IMR-90 (cell line): ENCODE measurements at regions not wholly inside any gene's neighbourhood (a gene's known extent, or its start where the extent isn't known, plus 50 kb on each side); places are given as distances from the start of the nearest gene placed in this dataset.

Experiments
- ATAC-seq: fragments of 200-7000 bp; cut with Tn5 transposase; 2 replicates; pipeline ENCODE4 v1.9.1; 2020; ENCODE audit warnings: low read depth, mild to moderate bottlenecking, moderate library complexity
- BruUV-seq: library from RNA; stranded (reverse); fragments of 400-500 nt; replicated peaks from 2 replicates; lab custom pipeline; 2021; lab: Mats Ljungman, UMichigan
- CTCF ChIA-PET: fragments of 300-600 bp; formaldehyde crosslinking; extraction: SDS; loops from one replicate; lab custom pipeline; 2021; ENCODE audit warnings: antibody characterized with exemption; lab: Yijun Ruan, JAX
- POLR2A ChIA-PET: fragments of 300-600 bp; sonication (Branson Sonifier 250); formaldehyde crosslinking; loops from one replicate; lab custom pipeline; 2022; ENCODE audit warnings: antibody characterized with exemption; ENCODE audit not compliant: unreplicated experiment; lab: Charles Lee
- DNase-seq: peaks from one replicate; pipeline ENCODE4 v3.0.0; 2013
- H2AFZ ChIP-seq: replicated peaks from 2 replicates; pipeline ENCODE3; 2013; ENCODE audit warnings: low read length, mild to moderate bottlenecking; ENCODE audit not compliant: poor library complexity
- H2AK5ac ChIP-seq: 2 replicates; pipeline ENCODE4 v1.6.1; 2013; ENCODE audit warnings: low read depth, low read length, inconsistent platforms
- H2AK9ac ChIP-seq: replicated peaks from 2 replicates; pipeline ENCODE3; 2013; ENCODE audit warnings: mild to moderate bottlenecking, low read depth, low read length, moderate library complexity; ENCODE audit not compliant: poor library complexity
- H2BK120ac ChIP-seq: 2 replicates; pipeline ENCODE4 v1.6.1; 2013; ENCODE audit warnings: low read depth, low read length, inconsistent platforms
- H2BK15ac ChIP-seq: 3 replicates; pipeline ENCODE4 v1.6.1; 2013; ENCODE audit warnings: low read depth, low read length, inconsistent platforms
- H2BK20ac ChIP-seq: 2 replicates; pipeline ENCODE4 v1.6.1; 2013; ENCODE audit warnings: low read depth, mild to moderate bottlenecking, inconsistent platforms, low read length, moderate library complexity
- H2BK5ac ChIP-seq: 2 replicates; pipeline ENCODE4 v1.6.1; 2013; ENCODE audit warnings: mild to moderate bottlenecking, low read depth, low read length, inconsistent platforms; ENCODE audit not compliant: poor library complexity, severe bottlenecking
- H3K14ac ChIP-seq: replicated peaks from 2 replicates; pipeline ENCODE4 v1.6.1; 2013; ENCODE audit warnings: low read depth, low read length, inconsistent platforms
- H3K18ac ChIP-seq: 2 replicates; pipeline ENCODE4 v1.6.1; 2013; ENCODE audit warnings: low read depth, low read length, control low read depth
- H3K23ac ChIP-seq: 2 replicates; pipeline ENCODE4 v1.6.1; 2013; ENCODE audit warnings: low read depth, low read length, inconsistent platforms
- H3K27ac ChIP-seq: 2 replicates; pipeline ENCODE4 v1.5.1; 2013; ENCODE audit warnings: mild to moderate bottlenecking, control low read depth, low read length; ENCODE audit not compliant: insufficient read depth
- H3K27me3 ChIP-seq: 2 replicates; pipeline ENCODE4 v1.6.1; 2013; ENCODE audit warnings: low read length; ENCODE audit not compliant: control insufficient read depth, insufficient read depth
- H3K36me3 ChIP-seq: 2 replicates; pipeline ENCODE4 v1.6.1; 2013; ENCODE audit warnings: low read length, mixed read lengths; ENCODE audit not compliant: control insufficient read depth, insufficient read depth
- H3K4ac ChIP-seq: 2 replicates; pipeline ENCODE4 v1.6.1; 2013; ENCODE audit warnings: low read depth, low read length, inconsistent platforms
- H3K4me1 ChIP-seq: 2 replicates; pipeline ENCODE4 v1.6.1; 2013; ENCODE audit warnings: low read length, mixed read lengths; ENCODE audit not compliant: control insufficient read depth, insufficient read depth
- H3K4me2 ChIP-seq: 2 replicates; pipeline ENCODE4 v1.6.1; 2013; ENCODE audit warnings: low read depth, mild to moderate bottlenecking, control low read depth, low read length, moderate library complexity
- H3K4me3 ChIP-seq: 2 replicates; pipeline ENCODE4 v1.5.1; 2013; ENCODE audit warnings: low read depth, mild to moderate bottlenecking, control low read depth, low read length, moderate library complexity; ENCODE audit not compliant: insufficient read depth
- H3K56ac ChIP-seq: 2 replicates; pipeline ENCODE4 v1.6.1; 2013; ENCODE audit warnings: low read length, inconsistent platforms; ENCODE audit not compliant: insufficient read depth; ENCODE audit errors: extremely low read depth
- H3K79me1 ChIP-seq, 2 experiments: 2 replicates each; pipeline ENCODE4 v1.6.1; 2013; ENCODE audit warnings: low read length in 2 of 2, inconsistent platforms in 1 of 2, low read depth in 1 of 2
- H3K9ac ChIP-seq: 2 replicates; pipeline ENCODE4 v1.6.1; 2013; ENCODE audit warnings: low read depth, low read length, control low read depth
- H3K9me1 ChIP-seq: 2 replicates; pipeline ENCODE4 v1.6.1; 2013; ENCODE audit warnings: low read length, inconsistent platforms; ENCODE audit not compliant: insufficient read depth
- H3K9me3 ChIP-seq: 2 replicates; pipeline ENCODE4 v1.6.1; 2013; ENCODE audit warnings: low read length; ENCODE audit not compliant: control insufficient read depth, insufficient read depth
- H4K20me1 ChIP-seq: 2 replicates; pipeline ENCODE4 v1.6.1; 2013; ENCODE audit warnings: low read length, inconsistent platforms; ENCODE audit not compliant: insufficient read depth
- H4K5ac ChIP-seq: 2 replicates; pipeline ENCODE4 v1.6.1; 2013; ENCODE audit warnings: mild to moderate bottlenecking, low read depth, low read length, control low read depth
- H4K8ac ChIP-seq, 2 experiments: 2 replicates each; pipeline ENCODE4 v1.6.1; 2013; ENCODE audit warnings: low read depth in 2 of 2, low read length in 2 of 2, control low read depth in 1 of 2, inconsistent platforms in 1 of 2
- H4K91ac ChIP-seq: 2 replicates; pipeline ENCODE4 v1.6.1; 2013; ENCODE audit warnings: low read depth, low read length, inconsistent platforms; ENCODE audit not compliant: insufficient read depth
- MAFK ChIP-seq: IDR thresholded peaks from 2 replicates; pipeline ENCODE4 v1.6.1; 2012; ENCODE audit warnings: low read depth, low read length, improper control_type of control experiment
- RFX5 ChIP-seq: IDR thresholded peaks from 2 replicates; pipeline ENCODE4 v1.8.0; 2012; ENCODE audit warnings: low read depth, mild to moderate bottlenecking, low read length, moderate library complexity
- WGBS, 2 experiments: methylation state at CpG; one replicate each; pipeline versions ENCODE4 v1.1.5 to v1.1.7; 2013; ENCODE audit warnings: missing lambda C conversion rate in 2 of 2; ENCODE audit not compliant: insufficient read length in 1 of 2; ENCODE audit errors: extremely low coverage in 2 of 2; 5-methylcytosine and 5-hydroxymethylcytosine counted together
- dilution Hi-C: fragments of 300-500 bp; cut with HindIII; formaldehyde crosslinking; loops from one replicate; pipeline ENCODE4 v1.14.3; 2018; ENCODE audit warnings: low sequenced_read_pairs; ENCODE audit not compliant: unreplicated experiment
- in situ Hi-C: fragments of 300-500 bp; cut with MboI; formaldehyde crosslinking; loops from 3 replicates; pipeline ENCODE4 v1.14.3; 2019; ENCODE audit warnings: low sequenced_read_pairs, inconsistent platforms, mixed read lengths
- intact Hi-C: fragments of 100-400 bp; cut with micrococcal nuclease; formaldehyde crosslinking; loops from 2 replicates; pipeline ENCODE4 v1.10.0; 2022

DNA sequence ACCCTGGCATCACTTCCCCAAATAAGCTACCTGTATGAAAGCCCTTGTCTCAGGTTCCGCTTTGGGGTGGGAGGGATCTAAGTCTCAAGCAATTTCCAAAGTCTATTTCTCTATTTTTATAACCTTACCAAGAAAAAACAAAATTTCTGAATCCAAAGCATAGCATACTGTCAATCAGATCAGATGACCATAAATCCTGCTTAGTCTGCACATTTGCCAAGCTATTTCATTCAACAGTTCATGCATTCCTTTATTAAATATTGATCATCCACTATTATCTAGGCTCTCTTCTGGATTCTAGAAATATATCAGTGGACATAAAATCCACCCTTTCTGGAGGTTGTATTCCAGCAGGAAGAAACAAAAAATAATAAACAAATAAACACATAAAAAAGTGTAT, 263.5 kb upstream of the USP15 start:
- H3K9ac ChIP-seq: no peak overlapping the region
- no peaks in the 10 kb centered on the region; the same call in 1 of the 2 replicates for H3K9me3 ChIP-seq
- no peak overlapping the region for H2AK9ac ChIP-seq
- no peak overlapping the region for H3K4me3 ChIP-seq
- no peak overlapping the region for H3K18ac ChIP-seq
- in situ Hi-C loops (no loop called here), intact Hi-C loops (loop anchor here (10.0 kb wide), 1 partner anchor 1502 kb away; no protein-coding TSS in a partner anchor), dilution Hi-C loops (no loop called here)
- CTCF ChIA-PET: no interaction called here
- no peak overlapping the region for H3K4me2 ChIP-seq
- no peak overlapping the region for H4K91ac ChIP-seq
- H2BK120ac ChIP-seq: no peak overlapping the region
- H2BK5ac ChIP-seq: no peak overlapping the region
- no peaks in the 10 kb centered on the region for H3K27me3 ChIP-seq
- H2BK20ac ChIP-seq: no peak overlapping the region
- no peak overlapping the region for H3K14ac ChIP-seq
- H3K36me3 ChIP-seq: no peaks in the 10 kb centered on the region
- H2BK15ac ChIP-seq: no peak overlapping the region
- no peaks in the 10 kb centered on the region for H3K79me1 ChIP-seq
- no peak overlapping the region for H4K5ac ChIP-seq
- no peak overlapping the region for H3K23ac ChIP-seq
- WGBS, 2 experiments: no CpG with 5 or more reads among the region's 1 CpG
- no peak overlapping the region for H3K4ac ChIP-seq
- H3K9me1 ChIP-seq: no peaks in the 10 kb centered on the region
- no peak overlapping the region for H4K8ac ChIP-seq
- H3K56ac ChIP-seq: no peak overlapping the region
- H2AFZ ChIP-seq: no peak overlapping the region
- POLR2A ChIA-PET: no interaction called here
- no peak for ATAC-seq
- DNase-seq: no peak
- BruUV-seq: no TSS peak
- no peak overlapping the region for H3K27ac ChIP-seq
- TF ChIP-seq RFX5 (no peak), MAFK (peak; percentile 43; the same call in 1 of the 2 replicates)
- H4K20me1 ChIP-seq: no peaks in the 10 kb centered on the region
- no peaks in the 10 kb centered on the region for H3K4me1 ChIP-seq
- H2AK5ac ChIP-seq: no peak overlapping the region
